B cell (primary cell): ENCODE measurements at regions not wholly inside any gene's neighbourhood (a gene's known extent, or its start where the extent isn't known, plus 50 kb on each side); places are given as distances from the start of the nearest gene placed in this dataset.

Experiments
- ATAC-seq: fragments of 200-7000 bp; cut with Tn5 transposase; one replicate; pipeline ENCODE4 v1.10.0; 2021; ENCODE audit warnings: low read depth, mild to moderate bottlenecking, moderate number of reproducible peaks, moderate library complexity
- CTCF ChIA-PET: fragments of 350-600 bp; sonication (Branson Sonifier 250); formaldehyde crosslinking; loops from one replicate; lab custom pipeline; 2021; ENCODE audit warnings: antibody characterized with exemption, inconsistent platforms; lab: Charles Lee
- POLR2A ChIA-PET: fragments of 350-600 bp; sonication (Branson Sonifier 250); formaldehyde crosslinking; loops from one replicate; lab custom pipeline; 2021; ENCODE audit warnings: antibody characterized with exemption; lab: Charles Lee
- DNase-seq: peaks from one replicate; pipeline ENCODE4 v3.0.0; 2013
- H2AFZ ChIP-seq: 2 replicates; pipeline ENCODE4 v1.6.1; 2012; ENCODE audit warnings: mild to moderate bottlenecking, low read depth, low read length; ENCODE audit not compliant: insufficient read depth, poor library complexity, severe bottlenecking
- H3K27ac ChIP-seq, 2 donors: 1 replicate in 1 of 2; 2 replicates in 1 of 2; pipeline ENCODE4 v1.5.1; 2012 to 2013; ENCODE audit warnings: low read length in 2 of 2, mild to moderate bottlenecking in 2 of 2, moderate library complexity in 1 of 2
- H3K27me3 ChIP-seq, 4 experiments: fragments of 200-600 bp in 1 of 4; sonication (generic) in 1 of 4; replicated peaks in 1 of 4; 1 replicate in 2 of 4; 2 replicates in 2 of 4; pipeline versions ENCODE4 v1.6.1 to v1.7.0; 2013 to 2016; ENCODE audit warnings: low read length in 3 of 4, mild to moderate bottlenecking in 2 of 4, mixed read lengths in 1 of 4, moderate library complexity in 1 of 4; ENCODE audit not compliant: insufficient read depth in 4 of 4, control insufficient read depth in 3 of 4; ENCODE audit errors: control extremely low read depth in 1 of 4
- H3K36me3 ChIP-seq, 2 experiments: replicated peaks in 1 of 2; 1 replicate in 1 of 2; 2 replicates in 1 of 2; pipeline versions ENCODE4 v1.6.1 to v1.7.1; 2013; ENCODE audit warnings: low read length in 1 of 2; ENCODE audit not compliant: insufficient read depth in 2 of 2, control insufficient read depth in 1 of 2; ENCODE audit errors: control extremely low read depth in 1 of 2, extremely low read depth in 1 of 2
- H3K4me1 ChIP-seq, 2 donors: fragments of 200-600 bp in 1 of 2; sonication (generic) in 1 of 2; 1 replicate in 1 of 2; 2 replicates in 1 of 2; pipeline versions ENCODE4 v1.5.1 to v1.6.1; 2013 to 2017; ENCODE audit warnings: low read length in 2 of 2; ENCODE audit not compliant: control insufficient read depth in 2 of 2, insufficient read depth in 2 of 2
- H3K4me2 ChIP-seq: replicated peaks from 2 replicates; pipeline ENCODE3; 2012; ENCODE audit warnings: mild to moderate bottlenecking, low read depth, low read length; ENCODE audit not compliant: poor library complexity, severe bottlenecking
- H3K4me3 ChIP-seq, 5 experiments: fragments of 200-600 bp in 1 of 5; sonication (generic) in 1 of 5; 1 replicate in 3 of 5; 2 replicates in 2 of 5; pipeline versions ENCODE4 v1.5.1 to v1.7.0; 2011 to 2016; ENCODE audit warnings: low read length in 4 of 5, mild to moderate bottlenecking in 4 of 5, low read depth in 2 of 5, control low read depth in 1 of 5, moderate library complexity in 1 of 5; ENCODE audit not compliant: insufficient read depth in 1 of 5; ENCODE audit errors: control extremely low read depth in 1 of 5, extremely low read depth in 1 of 5
- H3K79me2 ChIP-seq: fragments of 200-600 bp; sonication (generic); one replicate; pipeline ENCODE4 v1.6.0; 2016; ENCODE audit warnings: low read length; ENCODE audit not compliant: control insufficient read depth, insufficient read depth
- H3K9ac ChIP-seq: fragments of 200-600 bp; sonication (generic); 2 replicates; pipeline ENCODE4 v1.6.1; 2017; ENCODE audit warnings: mild to moderate bottlenecking, low read length, moderate library complexity
- H3K9me3 ChIP-seq, 3 donors: one replicate each; pipeline versions ENCODE4 v1.6.1 to v1.7.1; 2013; ENCODE audit warnings: low read length in 2 of 3; ENCODE audit not compliant: control insufficient read depth in 2 of 3, insufficient read depth in 1 of 3; ENCODE audit errors: control extremely low read depth in 1 of 3
- H4K20me1 ChIP-seq: 2 replicates; pipeline ENCODE4 v1.6.0; 2012; ENCODE audit warnings: mild to moderate bottlenecking, low read length; ENCODE audit not compliant: insufficient read depth, control insufficient read depth, poor library complexity, severe bottlenecking
- H3K27ac Mint-ChIP-seq: one replicate; pipeline ENCODE4 v1.8.0; 2021; ENCODE audit warnings: mixed read lengths
- H3K27me3 Mint-ChIP-seq: one replicate; pipeline ENCODE4 v1.8.0; 2021; ENCODE audit warnings: mixed read lengths
- H3K4me1 Mint-ChIP-seq: one replicate; pipeline ENCODE4 v1.8.0; 2021; ENCODE audit warnings: mixed read lengths
- H3K4me3 Mint-ChIP-seq: one replicate; pipeline ENCODE4 v1.8.0; 2021; ENCODE audit warnings: mixed read lengths
- H3K9me3 Mint-ChIP-seq: one replicate; pipeline ENCODE4 v1.8.0; 2022; ENCODE audit warnings: mixed read lengths; ENCODE audit not compliant: insufficient read depth
- EZH2 ChIP-seq: IDR thresholded peaks from 2 replicates; pipeline ENCODE4 v1.6.1; 2012; ENCODE audit warnings: borderline replicate concordance, low read depth, mild to moderate bottlenecking, moderate library complexity, low read length; ENCODE audit not compliant: insufficient read depth, poor library complexity, severe bottlenecking
- WGBS: methylation state at CpG from one replicate; pipeline ENCODE4 v1.1.5; 2013; ENCODE audit warnings: missing lambda C conversion rate; ENCODE audit not compliant: insufficient coverage; 5-methylcytosine and 5-hydroxymethylcytosine counted together
- intact Hi-C: fragments of 100-400 bp; cut with micrococcal nuclease; formaldehyde crosslinking; loops from one replicate; pipeline ENCODE4 v1.10.0; 2022
- TF ChIP-seq, protein P1 (sequence below): fragments of 200-600 bp; IDR thresholded peaks from one replicate; pipeline ENCODE4 v1.8.0; 2022; ENCODE audit warnings: antibody characterized with exemption, mild to moderate bottlenecking

DNA sequence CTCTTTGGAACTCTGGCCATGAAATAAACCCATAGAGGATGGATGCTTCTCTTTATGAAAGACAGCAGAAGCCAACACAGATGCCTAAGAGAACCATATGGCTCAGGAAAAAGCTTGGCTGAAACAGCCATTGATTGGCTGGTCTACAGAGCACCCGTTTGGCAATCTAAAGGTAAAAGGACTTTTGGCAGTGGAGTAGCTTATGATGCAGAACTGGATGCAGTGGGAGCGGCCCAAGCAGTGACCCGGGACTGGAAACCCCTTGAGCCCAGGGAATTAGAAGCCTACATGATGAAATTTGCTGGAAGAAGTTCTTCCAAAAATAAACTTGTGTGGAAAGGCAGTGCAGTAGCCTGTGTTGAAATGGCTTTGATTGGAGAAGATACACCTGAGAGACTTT is 360.2 kb downstream of the NR2F2 start:
- POLR2A ChIA-PET, result no interaction called here
- Mint-ChIP-seq H3K27me3 (no peaks in the 10 kb centered on the region), H3K27ac (no peak overlapping the region), H3K9me3 (no peaks in the 10 kb centered on the region), H3K4me3 (no peak overlapping the region), H3K4me1 (no peaks in the 10 kb centered on the region)
- H3K27me3 ChIP-seq, result no peaks in the 10 kb centered on the region
- H3K4me3 ChIP-seq, result no peak overlapping the region
- CTCF ChIA-PET, result no interaction called here
- H4K20me1 ChIP-seq, result no peaks in the 10 kb centered on the region
- H3K36me3 ChIP-seq, result no peaks in the 10 kb centered on the region
- no peak overlapping the region for H3K27ac ChIP-seq
- intact Hi-C loops, result no loop called here
- 85% methylated on average over 3 of the region's 3 CpGs for WGBS
- H3K9ac ChIP-seq, result no peak overlapping the region
- no peaks in the 10 kb centered on the region for H3K79me2 ChIP-seq
- H2AFZ ChIP-seq, result no peak overlapping the region
- no peaks in the 10 kb centered on the region for H3K4me1 ChIP-seq
- TF ChIP-seq EZH2, result no peak
- TF ChIP-seq, protein P1, sequence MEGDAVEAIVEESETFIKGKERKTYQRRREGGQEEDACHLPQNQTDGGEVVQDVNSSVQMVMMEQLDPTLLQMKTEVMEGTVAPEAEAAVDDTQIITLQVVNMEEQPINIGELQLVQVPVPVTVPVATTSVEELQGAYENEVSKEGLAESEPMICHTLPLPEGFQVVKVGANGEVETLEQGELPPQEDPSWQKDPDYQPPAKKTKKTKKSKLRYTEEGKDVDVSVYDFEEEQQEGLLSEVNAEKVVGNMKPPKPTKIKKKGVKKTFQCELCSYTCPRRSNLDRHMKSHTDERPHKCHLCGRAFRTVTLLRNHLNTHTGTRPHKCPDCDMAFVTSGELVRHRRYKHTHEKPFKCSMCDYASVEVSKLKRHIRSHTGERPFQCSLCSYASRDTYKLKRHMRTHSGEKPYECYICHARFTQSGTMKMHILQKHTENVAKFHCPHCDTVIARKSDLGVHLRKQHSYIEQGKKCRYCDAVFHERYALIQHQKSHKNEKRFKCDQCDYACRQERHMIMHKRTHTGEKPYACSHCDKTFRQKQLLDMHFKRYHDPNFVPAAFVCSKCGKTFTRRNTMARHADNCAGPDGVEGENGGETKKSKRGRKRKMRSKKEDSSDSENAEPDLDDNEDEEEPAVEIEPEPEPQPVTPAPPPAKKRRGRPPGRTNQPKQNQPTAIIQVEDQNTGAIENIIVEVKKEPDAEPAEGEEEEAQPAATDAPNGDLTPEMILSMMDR, result no peak
- H3K4me2 ChIP-seq, result no peak overlapping the region
- no peaks in the 10 kb centered on the region for H3K9me3 ChIP-seq
- DNase-seq (no peak), ATAC-seq (no peak)

DNA sequence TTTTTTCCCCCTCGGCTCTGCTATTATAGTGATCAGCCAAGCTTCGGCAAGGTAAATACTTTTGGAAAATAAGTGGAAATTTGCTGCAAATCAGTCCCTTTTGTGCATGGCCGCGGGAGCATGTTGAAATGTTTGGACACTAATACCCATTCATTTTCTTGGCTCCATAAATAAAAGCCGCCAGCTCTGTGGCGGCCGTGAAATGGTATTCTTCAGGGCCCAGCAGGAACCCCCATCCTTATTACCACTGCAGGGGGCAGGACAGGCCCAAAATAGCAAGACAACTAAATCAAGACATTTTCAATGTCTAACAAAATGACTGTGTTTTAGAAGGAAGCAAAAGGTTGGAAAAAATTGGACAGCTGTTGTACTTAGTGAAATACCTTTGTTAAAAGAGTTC is 362.3 kb downstream of the NR2F2 start:
- no CpG with 5 or more reads among the region's 7 CpGs for WGBS
- Histone ChIP-seq H3K4me1 (no peaks in the 10 kb centered on the region), H3K9me3 (peaks cover 0 to 4% (median 0%) of the 10 kb centered on the region in 3 donors), H2AFZ (no peak overlapping the region), H3K27me3 (no peaks in the 10 kb centered on the region), H3K79me2 (no peaks in the 10 kb centered on the region), H3K27ac (no peak overlapping the region), H3K9ac (no peak overlapping the region), H3K36me3 (no peaks in the 10 kb centered on the region), H4K20me1 (no peaks in the 10 kb centered on the region), H3K4me2 (no peak overlapping the region), H3K4me3 (no peak overlapping the region)
- CTCF ChIA-PET, result no interaction called here
- TF ChIP-seq, protein P1, result no peak
- TF ChIP-seq EZH2, result no peak
- Mint-ChIP-seq H3K4me3 (no peak overlapping the region), H3K9me3 (no peaks in the 10 kb centered on the region), H3K27me3 (no peaks in the 10 kb centered on the region), H3K27ac (no peak overlapping the region), H3K4me1 (no peaks in the 10 kb centered on the region)
- intact Hi-C loops, result no loop called here
- POLR2A ChIA-PET, result no interaction called here
- ATAC-seq, result no peak
- DNase-seq, result no peak
